Sigmoid colon (tissue), 4 donors: ENCODE measurements at regions not wholly inside any gene's neighbourhood (a gene's known extent, or its start where the extent isn't known, plus 50 kb on each side); places are given as distances from the start of the nearest gene placed in this dataset.

Source experiments
- EP300 ChIP-seq, 4 donors: sonication (generic); formaldehyde crosslinking; IDR thresholded peaks; one replicate each; pipeline ENCODE4 v1.6.1; 2017; ENCODE audit warnings: antibody characterized with exemption in 4 of 4
- TF ChIP-seq, protein P1 (sequence below), 4 experiments: fragments of 450-650 bp in 3 of 4; fragments of 200-600 bp in 1 of 4; IDR thresholded peaks; one replicate each; pipeline ENCODE4 v1.5.1; 2016 to 2019; ENCODE audit warnings: antibody characterized with exemption in 4 of 4, mild to moderate bottlenecking in 3 of 4, moderate library complexity in 2 of 4

- TF ChIP-seq EP300 (IDR thresholded peaks at IDR 0.05) = no peak
- TF ChIP-seq, protein P1, sequence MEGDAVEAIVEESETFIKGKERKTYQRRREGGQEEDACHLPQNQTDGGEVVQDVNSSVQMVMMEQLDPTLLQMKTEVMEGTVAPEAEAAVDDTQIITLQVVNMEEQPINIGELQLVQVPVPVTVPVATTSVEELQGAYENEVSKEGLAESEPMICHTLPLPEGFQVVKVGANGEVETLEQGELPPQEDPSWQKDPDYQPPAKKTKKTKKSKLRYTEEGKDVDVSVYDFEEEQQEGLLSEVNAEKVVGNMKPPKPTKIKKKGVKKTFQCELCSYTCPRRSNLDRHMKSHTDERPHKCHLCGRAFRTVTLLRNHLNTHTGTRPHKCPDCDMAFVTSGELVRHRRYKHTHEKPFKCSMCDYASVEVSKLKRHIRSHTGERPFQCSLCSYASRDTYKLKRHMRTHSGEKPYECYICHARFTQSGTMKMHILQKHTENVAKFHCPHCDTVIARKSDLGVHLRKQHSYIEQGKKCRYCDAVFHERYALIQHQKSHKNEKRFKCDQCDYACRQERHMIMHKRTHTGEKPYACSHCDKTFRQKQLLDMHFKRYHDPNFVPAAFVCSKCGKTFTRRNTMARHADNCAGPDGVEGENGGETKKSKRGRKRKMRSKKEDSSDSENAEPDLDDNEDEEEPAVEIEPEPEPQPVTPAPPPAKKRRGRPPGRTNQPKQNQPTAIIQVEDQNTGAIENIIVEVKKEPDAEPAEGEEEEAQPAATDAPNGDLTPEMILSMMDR (IDR thresholded peaks at IDR 0.05) = no peak
Measured at GRCh38 chr9:120221844-120222243, 358.1 kb downstream of the CDK5RAP2 start.
